Ectodermal cell (in vitro differentiated cells): ENCODE measurements at regions not wholly inside any gene's neighbourhood (a gene's known extent, or its start where the extent isn't known, plus 50 kb on each side); places are given as distances from the start of the nearest gene placed in this dataset.
"Not testable (repeated sequence)": the region's sequence is repeated elsewhere in the genome, so short reads cannot be mapped to it uniquely, and the experiment has no call there.

Experiments used
- H3K27ac ChIP-seq: 2 replicates; pipeline ENCODE4 v1.7.0; 2013; ENCODE audit warnings: mild to moderate bottlenecking, low read depth, low read length; ENCODE audit not compliant: insufficient read depth, poor library complexity, severe bottlenecking
- H3K27me3 ChIP-seq: 2 replicates; pipeline ENCODE4 v1.7.0; 2013; ENCODE audit warnings: mild to moderate bottlenecking, low read length; ENCODE audit not compliant: insufficient read depth, control insufficient read depth, poor library complexity, severe bottlenecking
- H3K36me3 ChIP-seq: one replicate; pipeline ENCODE4 v1.7.0; 2013; ENCODE audit warnings: low read length; ENCODE audit not compliant: control insufficient read depth, insufficient read depth
- H3K4me1 ChIP-seq: one replicate; pipeline ENCODE4 v1.7.0; 2013; ENCODE audit warnings: low read length; ENCODE audit not compliant: control insufficient read depth, insufficient read depth
- H3K4me3 ChIP-seq: 2 replicates; pipeline ENCODE4 v1.7.0; 2013; ENCODE audit warnings: low read depth, low read length, control low read depth; ENCODE audit not compliant: insufficient read depth
- H3K9me3 ChIP-seq: 2 replicates; pipeline ENCODE4 v1.7.0; 2013; ENCODE audit warnings: mild to moderate bottlenecking, low read length, moderate library complexity; ENCODE audit not compliant: control insufficient read depth
- WGBS, 2 experiments: methylation state at CpG; one replicate each; pipeline ENCODE4 v1.1.7; 2013; ENCODE audit warnings: missing lambda C conversion rate in 2 of 2; 5-methylcytosine and 5-hydroxymethylcytosine counted together

GRCh38 chr19:41495589-41495988, 52.6 kb downstream of the ERICH4 start:
- Histone ChIP-seq H3K4me1 (no peaks in the 10 kb centered on the region), H3K27ac (no peak overlapping the region), H3K4me3 (no peak overlapping the region), H3K9me3 (no peaks in the 10 kb centered on the region), H3K27me3 (no peaks in the 10 kb centered on the region), H3K36me3 (no peaks in the 10 kb centered on the region)
- WGBS, 2 experiments = 50% methylated on average over 1 of the region's 1 CpG

DNA sequence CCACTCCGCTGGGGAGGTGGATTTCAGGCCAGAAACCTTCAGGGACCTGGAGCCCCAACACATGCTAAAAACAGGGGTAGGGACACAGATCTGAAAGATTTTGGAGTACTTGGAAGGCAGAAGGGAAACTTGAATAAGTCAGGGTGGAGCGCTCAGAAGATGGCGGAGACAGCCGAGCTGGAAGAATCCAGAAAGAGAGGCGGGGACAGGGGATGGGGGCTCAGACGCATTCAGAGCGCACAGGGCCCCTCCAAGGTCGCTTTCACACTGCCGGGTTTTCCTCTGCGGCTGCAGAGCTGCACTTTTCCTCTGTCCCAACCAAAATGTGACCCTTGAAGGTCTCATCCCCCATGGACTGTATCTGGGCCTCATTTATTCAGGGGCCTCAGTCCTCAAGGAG, 56.9 kb downstream of the ERICH4 start:
- H3K36me3 ChIP-seq = no peaks in the 10 kb centered on the region
- H3K9me3 ChIP-seq = no peaks in the 10 kb centered on the region
- no peak overlapping the region for H3K4me3 ChIP-seq
- H3K27ac ChIP-seq = no peak overlapping the region
- no peaks in the 10 kb centered on the region for H3K4me1 ChIP-seq
- peaks cover 8% of the 10 kb centered on the region for H3K27me3 ChIP-seq
- WGBS, 2 experiments = 91 to 95% methylated on average over 10 of the region's 10 CpGs

DNA sequence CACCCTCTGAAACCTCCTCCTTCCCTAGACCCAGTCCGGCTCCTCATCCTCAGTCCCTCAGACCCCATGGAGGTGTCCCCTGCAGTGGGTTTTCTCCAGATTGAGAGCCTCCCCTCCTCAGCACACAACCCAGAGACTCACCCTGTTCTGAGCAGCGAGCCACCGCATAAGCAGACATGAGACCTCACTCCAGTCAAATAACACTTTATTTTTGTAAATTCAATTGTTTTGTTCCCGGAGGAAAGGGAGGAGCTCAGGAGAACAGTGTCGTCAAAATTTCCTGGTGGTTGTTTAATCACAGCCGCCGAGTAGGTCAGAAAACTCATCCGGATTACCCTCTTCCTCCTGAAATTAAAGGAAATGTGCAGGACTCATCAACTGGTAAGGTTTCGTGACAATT, 57.5 kb downstream of the ERICH4 start:
- no peaks in the 10 kb centered on the region for H3K36me3 ChIP-seq
- no peaks in the 10 kb centered on the region for H3K4me1 ChIP-seq
- H3K27ac ChIP-seq = no peak overlapping the region
- H3K4me3 ChIP-seq = no peak overlapping the region
- no peaks in the 10 kb centered on the region for H3K9me3 ChIP-seq
- WGBS, 2 experiments = 91 to 95% methylated on average over 9 of the region's 9 CpGs
- H3K27me3 ChIP-seq = peaks cover 8% of the 10 kb centered on the region

- no peak overlapping the region for H3K4me3 ChIP-seq
- no peaks in the 10 kb centered on the region for H3K9me3 ChIP-seq
- 88 to 100% methylated on average over 3 to 4 of the region's 4 CpGs for WGBS, 2 experiments
- H3K27ac ChIP-seq = no peak overlapping the region
- H3K4me1 ChIP-seq = no peaks in the 10 kb centered on the region
- H3K36me3 ChIP-seq = no peaks in the 10 kb centered on the region
- peaks cover 8% of the 10 kb centered on the region for H3K27me3 ChIP-seq
These were observed 58.9 kb downstream of the ERICH4 start for GRCh38 chr19:41501854-41502253.

GRCh38 chr19:41505105-41505504, 62.1 kb downstream of the ERICH4 start:
- Histone ChIP-seq H3K4me3 (no peak overlapping the region), H3K27ac (no peak overlapping the region), H3K36me3 (no peaks in the 10 kb centered on the region), H3K9me3 (no peaks in the 10 kb centered on the region), H3K27me3 (peaks cover 8% of the 10 kb centered on the region), H3K4me1 (no peaks in the 10 kb centered on the region)
- WGBS, 2 experiments = 80 to 94% methylated on average over 8 to 12 of the region's 13 CpGs

GRCh38 chr19:41510484-41510883, 65.5 kb upstream of the CEACAM21 start:
- Histone ChIP-seq H3K36me3 (no peaks in the 10 kb centered on the region), H3K27ac (no peak overlapping the region), H3K9me3 (no peaks in the 10 kb centered on the region), H3K4me1 (no peaks in the 10 kb centered on the region), H3K27me3 (peaks cover 9% of the 10 kb centered on the region), H3K4me3 (no peak overlapping the region)
- WGBS, 2 experiments = 84 to 85% methylated on average over 10 to 12 of the region's 12 CpGs

DNA sequence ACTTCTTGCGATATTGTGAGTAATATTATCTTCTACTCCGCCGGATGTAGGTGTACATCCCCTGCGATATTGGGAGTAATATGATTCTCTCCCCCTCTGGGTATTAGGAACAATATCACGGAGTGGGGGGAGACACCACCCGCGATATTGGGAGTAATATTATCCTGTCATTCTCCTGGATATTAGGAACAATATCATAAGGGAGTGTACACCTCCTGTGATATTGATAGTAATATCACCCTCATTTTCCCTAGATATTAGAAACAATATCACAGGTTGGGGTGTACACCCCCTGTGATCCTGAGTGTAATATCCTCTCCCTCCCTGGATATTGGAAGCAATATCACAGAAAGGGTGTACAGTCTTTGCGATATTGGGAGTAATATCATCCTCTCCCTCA, 64.3 kb upstream of the CEACAM21 start:
- Histone ChIP-seq H3K27me3 (peaks cover 15% of the 10 kb centered on the region), H3K4me3 (no peak overlapping the region), H3K27ac (no peak overlapping the region), H3K9me3 (no peaks in the 10 kb centered on the region), H3K36me3 (no peaks in the 10 kb centered on the region), H3K4me1 (no peaks in the 10 kb centered on the region)
- 69 to 78% methylated on average over 6 to 7 of the region's 8 CpGs for WGBS, 2 experiments

- H3K9me3 ChIP-seq = no peaks in the 10 kb centered on the region
- 65 to 66% methylated on average over 25 of the region's 25 CpGs for WGBS, 2 experiments
- no peak overlapping the region for H3K27ac ChIP-seq
- no peaks in the 10 kb centered on the region for H3K36me3 ChIP-seq
- no peak overlapping the region for H3K4me3 ChIP-seq
- H3K4me1 ChIP-seq = no peaks in the 10 kb centered on the region
- H3K27me3 ChIP-seq = peaks cover 45% of the 10 kb centered on the region
These were observed 60.8 kb upstream of the CEACAM21 start for GRCh38 chr19:41515015-41515652.

DNA sequence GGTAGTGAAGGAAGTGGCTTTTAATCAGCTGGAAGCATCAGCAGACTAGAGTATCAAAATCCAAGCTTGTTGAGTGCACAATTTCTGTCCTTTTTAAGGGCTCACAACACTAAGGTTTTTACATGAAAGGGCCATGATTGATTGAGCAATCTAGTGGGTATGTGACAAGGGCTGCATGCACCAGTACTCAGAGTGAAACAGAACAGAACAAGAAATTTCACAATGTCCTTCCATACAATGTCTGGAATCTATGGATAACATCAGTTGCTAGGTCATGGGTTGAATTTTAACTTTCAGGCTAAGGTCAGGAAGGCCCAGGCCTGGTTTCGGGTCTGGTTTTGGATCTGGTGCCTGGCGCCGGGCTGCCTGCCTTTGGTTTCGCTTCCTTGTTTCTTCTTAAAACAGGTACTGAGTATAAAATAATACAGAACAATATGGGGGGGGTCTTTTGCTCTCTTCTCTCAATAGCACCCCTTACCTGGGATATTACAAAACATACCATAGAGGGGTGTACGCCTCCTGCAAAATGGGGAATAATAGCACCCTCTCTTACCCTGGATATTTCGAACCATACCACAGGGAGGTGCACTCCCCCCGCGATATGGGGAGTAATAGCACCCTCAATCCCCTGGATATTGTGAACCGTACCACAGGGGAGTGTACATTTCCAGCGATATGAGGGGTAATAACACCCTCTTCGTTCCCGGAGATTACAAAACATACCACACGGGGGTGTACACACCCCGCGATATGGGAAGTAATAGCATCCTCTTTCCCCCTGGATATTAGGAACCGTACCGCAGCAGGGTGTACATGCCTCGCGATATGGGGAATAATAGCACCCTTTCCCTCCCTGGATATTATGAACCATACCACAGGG, 59.4 kb upstream of the CEACAM21 start:
- peaks cover 59% of the 10 kb centered on the region for H3K27me3 ChIP-seq
- H3K9me3 ChIP-seq, H3K4me1 ChIP-seq, H3K4me3 ChIP-seq, H3K27ac ChIP-seq, H3K36me3 ChIP-seq: not testable (repeated sequence)
- 77 to 81% methylated on average over 18 to 19 of the region's 19 CpGs for WGBS, 2 experiments

DNA sequence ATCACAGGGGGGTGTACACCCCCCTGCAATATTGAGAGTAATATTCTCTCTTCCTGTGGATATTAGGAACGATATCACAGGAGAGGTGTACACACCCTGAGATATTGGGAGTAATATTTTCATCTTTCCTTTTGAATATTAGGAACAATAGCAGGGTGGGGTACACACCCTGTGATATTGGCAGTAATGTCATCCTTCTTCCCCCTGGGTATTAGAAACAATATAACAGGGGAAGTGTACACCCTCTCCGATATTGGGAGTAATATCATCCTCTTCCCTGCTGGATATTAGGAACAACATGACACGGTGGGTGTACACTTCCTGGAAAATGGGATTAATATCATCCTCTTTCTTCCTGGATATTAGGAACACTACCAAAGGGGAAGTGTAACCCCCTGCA, 57.8 kb upstream of the CEACAM21 start:
- 74 to 87% methylated on average over 2 to 3 of the region's 3 CpGs for WGBS, 2 experiments
- Histone ChIP-seq H3K9me3 (no peaks in the 10 kb centered on the region), H3K4me3 (no peak overlapping the region), H3K36me3 (no peaks in the 10 kb centered on the region), H3K4me1 (no peaks in the 10 kb centered on the region), H3K27ac (no peak overlapping the region), H3K27me3 (peaks cover 75% of the 10 kb centered on the region)
